Endothelial cell (in vitro differentiated cells): ENCODE measurements at regions not wholly inside any gene's neighbourhood (a gene's known extent, or its start where the extent isn't known, plus 50 kb on each side); places are given as distances from the start of the nearest gene placed in this dataset.

Experiments used
- DNase-seq: peaks from one replicate; pipeline ENCODE4 v3.0.0; 2021; ENCODE audit warnings: low spot score
- H3K27ac Mint-ChIP-seq: one replicate; pipeline ENCODE4 v1.8.0; 2021; ENCODE audit warnings: mixed read lengths, inconsistent platforms; ENCODE audit not compliant: unreplicated experiment
- H3K27me3 Mint-ChIP-seq: one replicate; pipeline ENCODE4 v1.8.0; 2021; ENCODE audit warnings: mild to moderate bottlenecking, moderate library complexity, mixed read lengths, inconsistent platforms; ENCODE audit not compliant: unreplicated experiment
- H3K36me3 Mint-ChIP-seq: one replicate; pipeline ENCODE4 v1.8.0; 2021; ENCODE audit warnings: mild to moderate bottlenecking, low read depth, mixed read lengths, inconsistent platforms; ENCODE audit not compliant: unreplicated experiment
- H3K4me1 Mint-ChIP-seq: one replicate; pipeline ENCODE4 v1.8.0; 2021; ENCODE audit warnings: mild to moderate bottlenecking, mixed read lengths, inconsistent platforms; ENCODE audit not compliant: unreplicated experiment
- H3K4me3 Mint-ChIP-seq: one replicate; pipeline ENCODE4 v1.8.0; 2021; ENCODE audit warnings: mild to moderate bottlenecking, mixed read lengths, inconsistent platforms; ENCODE audit not compliant: unreplicated experiment
- H3K9me3 Mint-ChIP-seq: one replicate; pipeline ENCODE4 v1.8.0; 2021; ENCODE audit warnings: mixed read lengths, inconsistent platforms; ENCODE audit not compliant: unreplicated experiment
- CTCF ChIP-seq: fragments of 200-600 bp; sonication (generic); IDR thresholded peaks from one replicate; pipeline ENCODE4 v1.5.0; 2021; ENCODE audit warnings: antibody characterized with exemption; ENCODE audit not compliant: unreplicated experiment

- Mint-ChIP-seq H3K9me3 (no peaks in the 10 kb centered on the region), H3K27ac (no peak overlapping the region), H3K27me3 (no peaks in the 10 kb centered on the region), H3K4me3 (no peak overlapping the region), H3K4me1 (peaks cover 4% of the 10 kb centered on the region), H3K36me3 (no peaks in the 10 kb centered on the region)
- TF ChIP-seq CTCF, result no peak
- no peak for DNase-seq
Measured at GRCh38 chr5:5612096-5612495, 189.6 kb downstream of the ICE1 start.

GRCh38 chr5:5609935-5610334 is 187.5 kb downstream of the ICE1 start:
- no peaks in the 10 kb centered on the region for H3K36me3 Mint-ChIP-seq
- H3K27ac Mint-ChIP-seq, result no peak overlapping the region
- H3K9me3 Mint-ChIP-seq, result no peaks in the 10 kb centered on the region
- no peak overlapping the region for H3K4me3 Mint-ChIP-seq
- no peak for TF ChIP-seq CTCF
- no peak for DNase-seq
- H3K4me1 Mint-ChIP-seq, result no peaks in the 10 kb centered on the region
- H3K27me3 Mint-ChIP-seq, result no peaks in the 10 kb centered on the region

GRCh38 chr5:5605170-5605764 is 182.8 kb downstream of the ICE1 start:
- no peak for DNase-seq
- H3K27ac Mint-ChIP-seq, result no peak overlapping the region
- H3K9me3 Mint-ChIP-seq, result no peaks in the 10 kb centered on the region
- no peak for TF ChIP-seq CTCF
- H3K27me3 Mint-ChIP-seq, result no peaks in the 10 kb centered on the region
- H3K4me1 Mint-ChIP-seq, result peaks cover 3% of the 10 kb centered on the region
- H3K4me3 Mint-ChIP-seq, result no peak overlapping the region
- no peaks in the 10 kb centered on the region for H3K36me3 Mint-ChIP-seq

- H3K27me3 Mint-ChIP-seq, result no peaks in the 10 kb centered on the region
- DNase-seq, result no peak
- no peak for TF ChIP-seq CTCF
- peaks cover 3% of the 10 kb centered on the region for H3K4me1 Mint-ChIP-seq
- no peak overlapping the region for H3K4me3 Mint-ChIP-seq
- H3K9me3 Mint-ChIP-seq, result no peaks in the 10 kb centered on the region
- H3K27ac Mint-ChIP-seq, result no peak overlapping the region
- no peaks in the 10 kb centered on the region for H3K36me3 Mint-ChIP-seq
Measured at GRCh38 chr5:5602554-5602953, 180.1 kb downstream of the ICE1 start.

- no peak for TF ChIP-seq CTCF
- no peaks in the 10 kb centered on the region for H3K27me3 Mint-ChIP-seq
- no peaks in the 10 kb centered on the region for H3K9me3 Mint-ChIP-seq
- no peak overlapping the region for H3K4me3 Mint-ChIP-seq
- H3K27ac Mint-ChIP-seq, result no peak overlapping the region
- H3K4me1 Mint-ChIP-seq, result no peaks in the 10 kb centered on the region
- DNase-seq, result no peak
- H3K36me3 Mint-ChIP-seq, result no peaks in the 10 kb centered on the region
Measured at GRCh38 chr5:5598547-5599113, 176.2 kb downstream of the ICE1 start.
